Lung (tissue), 11 donors: ENCODE measurements at regions not wholly inside any gene's neighbourhood (a gene's known extent, or its start where the extent isn't known, plus 50 kb on each side); places are given as distances from the start of the nearest gene placed in this dataset.
A peak's percentile ranks its signal among the peaks of the same experiment; 100 is the strongest.

ENCODE experiments used
- ATAC-seq: fragments of 200-7000 bp; cut with Tn5 transposase; one replicate; pipeline ENCODE4 v1.9.1; 2020; ENCODE audit warnings: moderate number of reproducible peaks; ENCODE audit not compliant: insufficient read depth, low FRiP score
- DNase-seq, 3 donors: peaks; one replicate each; pipeline ENCODE4 v3.0.0-alpha.2; 2013 to 2017
- H3K27ac ChIP-seq, 2 donors: one replicate each; pipeline ENCODE4 v1.5.1; 2013; ENCODE audit warnings: mild to moderate bottlenecking in 2 of 2, moderate library complexity in 2 of 2, control low read depth in 1 of 2, inconsistent platforms in 1 of 2, low read depth in 1 of 2, low read length in 1 of 2
- H3K27me3 ChIP-seq, 3 donors: one replicate each; pipeline ENCODE4 v1.5.1; 2013; ENCODE audit warnings: low read length in 2 of 3; ENCODE audit not compliant: control insufficient read depth in 3 of 3, insufficient read depth in 3 of 3
- H3K36me3 ChIP-seq, 4 donors: one replicate each; pipeline ENCODE4 v1.5.1; 2013; ENCODE audit warnings: low read length in 4 of 4, mild to moderate bottlenecking in 1 of 4, moderate library complexity in 1 of 4; ENCODE audit not compliant: control insufficient read depth in 4 of 4, insufficient read depth in 4 of 4
- H3K4me1 ChIP-seq, 5 donors: one replicate each; pipeline ENCODE4 v1.5.1; 2013; ENCODE audit warnings: low read length in 5 of 5, mild to moderate bottlenecking in 2 of 5, moderate library complexity in 1 of 5; ENCODE audit not compliant: control insufficient read depth in 5 of 5, insufficient read depth in 5 of 5
- H3K4me3 ChIP-seq: one replicate; pipeline ENCODE4 v1.5.1; 2013; ENCODE audit warnings: mild to moderate bottlenecking, control low read depth, moderate library complexity
- H3K9ac ChIP-seq, 2 donors: one replicate each; pipeline ENCODE4 v1.5.1; 2013; ENCODE audit warnings: low read length in 2 of 2, control low read depth in 1 of 2; ENCODE audit not compliant: insufficient read depth in 1 of 2
- H3K9me3 ChIP-seq, 4 donors: one replicate each; pipeline ENCODE4 v1.5.1; 2013; ENCODE audit warnings: low read length in 3 of 4, mild to moderate bottlenecking in 1 of 4, moderate library complexity in 1 of 4; ENCODE audit not compliant: control insufficient read depth in 4 of 4, insufficient read depth in 3 of 4
- CTCF ChIP-seq: IDR thresholded peaks from 2 replicates; pipeline ENCODE4 v1.5.1; 2012; ENCODE audit warnings: mild to moderate bottlenecking; ENCODE audit errors: control extremely low read depth, extremely low read depth
- WGBS, 2 donors: extraction: QIAGEN DNeasy Blood & Tissue Kit; methylation state at CpG; one replicate each; pipeline ENCODE4 v1.1.7; 2013; 5-methylcytosine and 5-hydroxymethylcytosine counted together
- donor health status: control.
- donor health status: control.
- donor health status: Bipolar disorder and iron deficiency.
- donor health status: healthy.
- donor health status: DM: yes; HTN: yes; CAD: no.

- no peak overlapping the region for H3K27ac ChIP-seq
- DNase-seq (peak in 1 of 3 donors; percentile 43), ATAC-seq (no peak)
- TF ChIP-seq CTCF: no peak
- H3K4me3 ChIP-seq: no peak overlapping the region
- H3K4me1 ChIP-seq: no peaks in the 10 kb centered on the region
- H3K36me3 ChIP-seq: no peaks in the 10 kb centered on the region
- H3K9me3 ChIP-seq: no peaks in the 10 kb centered on the region
- no peak overlapping the region for H3K9ac ChIP-seq
- no peaks in the 10 kb centered on the region for H3K27me3 ChIP-seq
- WGBS, 2 donors: 53 to 79% methylated on average over 1 of the region's 1 CpG
These were observed 575.7 kb upstream of the ZNF717 start for GRCh38 chr3:76361010-76361409.

- H3K9ac ChIP-seq: no peak overlapping the region
- no peak for ATAC-seq
- no peaks in the 10 kb centered on the region for H3K36me3 ChIP-seq
- no peaks in the 10 kb centered on the region for H3K9me3 ChIP-seq
- DNase-seq: no peak
- 36 to 60% methylated on average over 6 of the region's 6 CpGs for WGBS, 2 donors
- no peak for TF ChIP-seq CTCF
- no peak overlapping the region for H3K4me3 ChIP-seq
- no peaks in the 10 kb centered on the region for H3K27me3 ChIP-seq
- H3K27ac ChIP-seq: no peak overlapping the region
- H3K4me1 ChIP-seq: no peaks in the 10 kb centered on the region
These were observed 577.3 kb upstream of the ZNF717 start for GRCh38 chr3:76362643-76363042.

GRCh38 chr3:76365275-76365674 is 579.9 kb upstream of the ZNF717 start:
- WGBS, 2 donors: 85 to 89% methylated on average over 3 of the region's 3 CpGs
- Histone ChIP-seq H3K9ac (no peak overlapping the region), H3K4me1 (no peaks in the 10 kb centered on the region), H3K27me3 (no peaks in the 10 kb centered on the region), H3K27ac (no peak overlapping the region), H3K9me3 (no peaks in the 10 kb centered on the region), H3K4me3 (no peak overlapping the region), H3K36me3 (no peaks in the 10 kb centered on the region)
- ATAC-seq (no peak), DNase-seq (no peak)
- TF ChIP-seq CTCF: no peak

DNA sequence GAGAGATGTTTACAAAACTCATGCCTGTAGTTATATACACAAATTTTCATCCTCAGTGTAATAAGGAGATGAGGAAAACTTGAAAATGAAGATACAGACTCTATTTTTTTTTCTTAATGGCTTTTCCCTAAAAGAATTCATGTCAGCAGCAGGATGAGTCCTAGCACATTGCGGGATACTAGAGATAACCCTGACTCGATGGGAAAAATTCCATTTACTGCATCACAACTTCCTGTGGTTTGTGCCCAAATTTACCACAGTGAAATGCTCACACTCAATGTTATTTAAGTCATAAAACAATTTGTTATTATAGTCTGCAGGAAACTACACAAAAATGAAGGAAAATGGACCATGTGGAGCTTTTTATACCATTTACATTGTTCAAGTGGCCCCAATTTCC is 581.9 kb upstream of the ZNF717 start:
- 50 to 54% methylated on average over 2 of the region's 2 CpGs for WGBS, 2 donors
- H3K4me1 ChIP-seq: peaks cover 0 to 4% (median 0%) of the 10 kb centered on the region in 5 donors
- no peak overlapping the region for H3K27ac ChIP-seq
- no peak for ATAC-seq
- no peaks in the 10 kb centered on the region for H3K9me3 ChIP-seq
- no peak overlapping the region for H3K4me3 ChIP-seq
- H3K9ac ChIP-seq: no peak overlapping the region
- no peak for TF ChIP-seq CTCF
- H3K27me3 ChIP-seq: no peaks in the 10 kb centered on the region
- peak in 1 of 3 donors; percentile 22 for DNase-seq
- no peaks in the 10 kb centered on the region for H3K36me3 ChIP-seq
